ENCODE measurements at regions not wholly inside any gene's neighbourhood (a gene's known extent, or its start where the extent isn't known, plus 50 kb on each side); places are given as distances from the start of the nearest gene placed in this dataset.

DNA sequence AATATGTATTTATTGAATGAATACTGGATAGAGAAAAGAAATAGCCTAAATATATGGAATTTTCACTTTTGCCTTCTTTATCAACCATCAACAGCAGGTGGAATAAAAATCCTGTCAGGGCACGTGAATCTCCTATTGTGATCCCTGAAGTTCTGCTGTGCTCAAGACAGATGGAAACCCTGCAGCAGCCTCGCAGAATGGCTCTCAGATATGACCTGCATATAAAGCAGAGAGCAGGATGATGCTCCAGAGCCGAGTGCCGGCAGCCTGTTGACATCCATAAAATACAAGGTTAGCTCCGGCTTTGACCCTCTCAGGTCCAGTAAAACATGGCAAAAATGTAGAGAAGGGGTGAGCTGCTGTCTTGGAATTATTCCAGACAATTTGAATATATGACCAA lies 659.3 kb downstream of the DIAPH3 start:
- Histone ChIP-seq H3K79me2 (ENCODE audit: insufficient read depth, low read length) (no peaks in the 10 kb centered on the region), H3K9me3 (ENCODE audit: insufficient read depth, low read depth, low read length) (no peaks in the 10 kb centered on the region), H4K20me1 (ENCODE audit: insufficient read depth, low read length) (no peaks in the 10 kb centered on the region), H3K4me3 (ENCODE audit: insufficient read depth, low read depth, low read length) (no peak overlapping the region), H2AFZ (ENCODE audit: low read depth, low read length) (no peak overlapping the region), H3K9ac (ENCODE audit: low read length) (no peak overlapping the region), H3K27me3 (ENCODE audit: insufficient read depth, low read length) (peaks cover 4% of the 10 kb centered on the region), H3K4me1 (ENCODE audit: insufficient read depth, low read length) (no peaks in the 10 kb centered on the region), H3K36me3 (ENCODE audit: insufficient read depth, low read length) (no peaks in the 10 kb centered on the region), H3K27ac (ENCODE audit: low read depth, low read length) (no peak overlapping the region), H3K4me2 (ENCODE audit: low read length) (no peak overlapping the region)
- FAIRE-seq (no peak), DNase-seq (ENCODE audit: low read depth) (no peak)
- Mint-ChIP-seq H3K27ac (ENCODE audit: unreplicated experiment) (no peak overlapping the region), H3K9me3 (ENCODE audit: unreplicated experiment) (no peaks in the 10 kb centered on the region), H3K27me3 (ENCODE audit: low read depth, unreplicated experiment) (no peaks in the 10 kb centered on the region), H3K36me3 (ENCODE audit: low read depth, unreplicated experiment) (no peaks in the 10 kb centered on the region), H3K4me3 (ENCODE audit: unreplicated experiment) (no peak overlapping the region), H3K4me1 (ENCODE audit: low read depth, unreplicated experiment) (no peaks in the 10 kb centered on the region)
- TF ChIP-seq, protein P1, sequence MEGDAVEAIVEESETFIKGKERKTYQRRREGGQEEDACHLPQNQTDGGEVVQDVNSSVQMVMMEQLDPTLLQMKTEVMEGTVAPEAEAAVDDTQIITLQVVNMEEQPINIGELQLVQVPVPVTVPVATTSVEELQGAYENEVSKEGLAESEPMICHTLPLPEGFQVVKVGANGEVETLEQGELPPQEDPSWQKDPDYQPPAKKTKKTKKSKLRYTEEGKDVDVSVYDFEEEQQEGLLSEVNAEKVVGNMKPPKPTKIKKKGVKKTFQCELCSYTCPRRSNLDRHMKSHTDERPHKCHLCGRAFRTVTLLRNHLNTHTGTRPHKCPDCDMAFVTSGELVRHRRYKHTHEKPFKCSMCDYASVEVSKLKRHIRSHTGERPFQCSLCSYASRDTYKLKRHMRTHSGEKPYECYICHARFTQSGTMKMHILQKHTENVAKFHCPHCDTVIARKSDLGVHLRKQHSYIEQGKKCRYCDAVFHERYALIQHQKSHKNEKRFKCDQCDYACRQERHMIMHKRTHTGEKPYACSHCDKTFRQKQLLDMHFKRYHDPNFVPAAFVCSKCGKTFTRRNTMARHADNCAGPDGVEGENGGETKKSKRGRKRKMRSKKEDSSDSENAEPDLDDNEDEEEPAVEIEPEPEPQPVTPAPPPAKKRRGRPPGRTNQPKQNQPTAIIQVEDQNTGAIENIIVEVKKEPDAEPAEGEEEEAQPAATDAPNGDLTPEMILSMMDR (IDR thresholded peaks at IDR 0.05; ENCODE audit: insufficient read depth, low read depth, low read length): no peak
- no peak for TF ChIP-seq EZH2 (IDR thresholded peaks at IDR 0.05; ENCODE audit: insufficient read depth, low read length)

- no peak for TF ChIP-seq EZH2 (IDR thresholded peaks at IDR 0.05; ENCODE audit: insufficient read depth, low read length)
- TF ChIP-seq, protein P1 (IDR thresholded peaks at IDR 0.05; ENCODE audit: insufficient read depth, low read depth, low read length): no peak
- DNase-seq (ENCODE audit: low read depth) (no peak), FAIRE-seq (no peak)
- Histone ChIP-seq H3K9ac (ENCODE audit: low read length) (no peak overlapping the region), H3K79me2 (ENCODE audit: insufficient read depth, low read length) (no peaks in the 10 kb centered on the region), H3K27me3 (ENCODE audit: insufficient read depth, low read length) (peaks cover 4% of the 10 kb centered on the region), H3K4me2 (ENCODE audit: low read length) (no peak overlapping the region), H2AFZ (ENCODE audit: low read depth, low read length) (no peak overlapping the region), H3K27ac (ENCODE audit: low read depth, low read length) (no peak overlapping the region), H3K4me1 (ENCODE audit: insufficient read depth, low read length) (no peaks in the 10 kb centered on the region), H3K4me3 (ENCODE audit: insufficient read depth, low read depth, low read length) (no peak overlapping the region), H3K36me3 (ENCODE audit: insufficient read depth, low read length) (no peaks in the 10 kb centered on the region), H3K9me3 (ENCODE audit: insufficient read depth, low read depth, low read length) (no peaks in the 10 kb centered on the region), H4K20me1 (ENCODE audit: insufficient read depth, low read length) (no peaks in the 10 kb centered on the region)
- no peaks in the 10 kb centered on the region for H3K36me3 Mint-ChIP-seq (ENCODE audit: low read depth, unreplicated experiment)
- no peak overlapping the region for H3K27ac Mint-ChIP-seq (ENCODE audit: unreplicated experiment)
- H3K4me3 Mint-ChIP-seq (ENCODE audit: unreplicated experiment): no peak overlapping the region
- no peaks in the 10 kb centered on the region for H3K9me3 Mint-ChIP-seq (ENCODE audit: unreplicated experiment)
- peaks cover 11% of the 10 kb centered on the region for H3K4me1 Mint-ChIP-seq (ENCODE audit: low read depth, unreplicated experiment)
- H3K27me3 Mint-ChIP-seq (ENCODE audit: low read depth, unreplicated experiment): no peaks in the 10 kb centered on the region
These were observed 653.3 kb downstream of the DIAPH3 start for GRCh38 chr13:59510386-59510785.

- Histone ChIP-seq H3K36me3 (ENCODE audit: insufficient read depth, low read length) (no peaks in the 10 kb centered on the region), H3K27ac (ENCODE audit: low read depth, low read length) (no peak overlapping the region), H3K4me1 (ENCODE audit: insufficient read depth, low read length) (no peaks in the 10 kb centered on the region), H3K27me3 (ENCODE audit: insufficient read depth, low read length) (no peaks in the 10 kb centered on the region), H3K9ac (ENCODE audit: low read length) (no peak overlapping the region), H3K79me2 (ENCODE audit: insufficient read depth, low read length) (no peaks in the 10 kb centered on the region), H3K4me3 (ENCODE audit: insufficient read depth, low read depth, low read length) (no peak overlapping the region), H2AFZ (ENCODE audit: low read depth, low read length) (no peak overlapping the region), H3K4me2 (ENCODE audit: low read length) (no peak overlapping the region), H4K20me1 (ENCODE audit: insufficient read depth, low read length) (no peaks in the 10 kb centered on the region), H3K9me3 (ENCODE audit: insufficient read depth, low read depth, low read length) (no peaks in the 10 kb centered on the region)
- H3K36me3 Mint-ChIP-seq (ENCODE audit: low read depth, unreplicated experiment): no peaks in the 10 kb centered on the region
- H3K27me3 Mint-ChIP-seq (ENCODE audit: low read depth, unreplicated experiment): no peaks in the 10 kb centered on the region
- FAIRE-seq (no peak), DNase-seq (ENCODE audit: low read depth) (no peak)
- H3K9me3 Mint-ChIP-seq (ENCODE audit: unreplicated experiment): no peaks in the 10 kb centered on the region
- no peak overlapping the region for H3K4me3 Mint-ChIP-seq (ENCODE audit: unreplicated experiment)
- peaks cover 11% of the 10 kb centered on the region for H3K4me1 Mint-ChIP-seq (ENCODE audit: low read depth, unreplicated experiment)
- no peak overlapping the region for H3K27ac Mint-ChIP-seq (ENCODE audit: unreplicated experiment)
- TF ChIP-seq, protein P1 (IDR thresholded peaks at IDR 0.05; ENCODE audit: insufficient read depth, low read depth, low read length): no peak
- no peak for TF ChIP-seq EZH2 (IDR thresholded peaks at IDR 0.05; ENCODE audit: insufficient read depth, low read length)
These were observed 650.0 kb downstream of the DIAPH3 start for GRCh38 chr13:59513686-59514085.
